Stimulated activated CD4-positive, alpha-beta T cell treated with anti-CD3 and anti-CD28 coated beads, Interleukin-1b, Interleukin-23, amount 100 ng/mL, for 4 hours (primary cell): ENCODE measurements at regions not wholly inside any gene's neighbourhood (a gene's known extent, or its start where the extent isn't known, plus 50 kb on each side); places are given as distances from the start of the nearest gene placed in this dataset.
"Not testable (repeated sequence)": the region's sequence is repeated elsewhere in the genome, so short reads cannot be mapped to it uniquely, and the experiment has no call there.

Source experiments
- DNase-seq, 2 donors: peaks; one replicate each; pipeline ENCODE4 v3.0.0-alpha.2; 2020; ENCODE audit warnings: low read depth in 2 of 2

GRCh38 chrX:45505214-45505613 lies 304.5 kb upstream of the DIPK2B start:
- DNase-seq, result no peak

GRCh38 chrX:45503787-45504362 lies 303.2 kb upstream of the DIPK2B start:
- DNase-seq, result not testable (repeated sequence)

- DNase-seq, result no peak
These were observed 301.7 kb upstream of the DIPK2B start for GRCh38 chrX:45502396-45502795.

- DNase-seq, result no peak
These were observed 296.6 kb upstream of the DIPK2B start for GRCh38 chrX:45497290-45497689.

GRCh38 chrX:45485719-45486118 lies 285.0 kb upstream of the DIPK2B start:
- DNase-seq, result no peak

GRCh38 chrX:45479835-45480422 lies 279.3 kb upstream of the DIPK2B start:
- no peak for DNase-seq

GRCh38 chrX:45479196-45479834 lies 278.6 kb upstream of the DIPK2B start:
- no peak for DNase-seq

GRCh38 chrX:45472968-45473367 lies 272.3 kb upstream of the DIPK2B start:
- DNase-seq, result no peak

- DNase-seq, result not testable (repeated sequence)
These were observed 266.9 kb upstream of the DIPK2B start for GRCh38 chrX:45467537-45467936.

- DNase-seq, result not testable (repeated sequence)
These were observed 255.1 kb upstream of the DIPK2B start for GRCh38 chrX:45455732-45456131.

GRCh38 chrX:45454290-45454689 lies 253.6 kb upstream of the DIPK2B start:
- no peak for DNase-seq

- no peak for DNase-seq
These were observed 249.3 kb upstream of the DIPK2B start for GRCh38 chrX:45449982-45450381.

GRCh38 chrX:45447995-45448394 lies 247.3 kb upstream of the DIPK2B start:
- no peak for DNase-seq

- no peak for DNase-seq
These were observed 246.7 kb upstream of the DIPK2B start for GRCh38 chrX:45447331-45447730.

- no peak for DNase-seq
These were observed 245.2 kb upstream of the DIPK2B start for GRCh38 chrX:45445745-45446412.

GRCh38 chrX:45437186-45437585 lies 236.5 kb upstream of the DIPK2B start:
- DNase-seq, result no peak

GRCh38 chrX:45435481-45435880 lies 234.8 kb upstream of the DIPK2B start:
- no peak for DNase-seq

GRCh38 chrX:45434231-45434630 lies 233.6 kb upstream of the DIPK2B start:
- no peak for DNase-seq

GRCh38 chrX:45428831-45429230 lies 228.2 kb upstream of the DIPK2B start:
- no peak for DNase-seq

GRCh38 chrX:45424326-45424725 lies 223.7 kb upstream of the DIPK2B start:
- no peak for DNase-seq

- no peak for DNase-seq
These were observed 221.7 kb upstream of the DIPK2B start for GRCh38 chrX:45422216-45422925.

GRCh38 chrX:45421806-45422205 lies 221.1 kb upstream of the DIPK2B start:
- no peak for DNase-seq
